Spinal cord (tissue), 9 donors: ENCODE measurements at regions not wholly inside any gene's neighbourhood (a gene's known extent, or its start where the extent isn't known, plus 50 kb on each side); places are given as distances from the start of the nearest gene placed in this dataset.
A peak's percentile ranks its signal among the peaks of the same experiment; 100 is the strongest.

Experiments
- DNase-seq, 6 donors: peaks; one replicate each; pipeline versions ENCODE4 v3.0.0 to v3.0.0-alpha.2; 2013 to 2015; ENCODE audit warnings: low spot score in 6 of 6, low read depth in 4 of 6
- H3K27ac ChIP-seq: one replicate; pipeline ENCODE4 v1.5.1; 2013; ENCODE audit warnings: low read depth, low read length, control low read depth
- H3K27me3 ChIP-seq: one replicate; pipeline ENCODE4 v1.6.1; 2013; ENCODE audit warnings: low read length; ENCODE audit not compliant: control insufficient read depth, insufficient read depth
- H3K36me3 ChIP-seq: one replicate; pipeline ENCODE4 v1.6.1; 2013; ENCODE audit warnings: low read length; ENCODE audit not compliant: control insufficient read depth, insufficient read depth
- H3K4me1 ChIP-seq: one replicate; pipeline ENCODE4 v1.6.1; 2013; ENCODE audit warnings: low read length; ENCODE audit not compliant: control insufficient read depth, insufficient read depth
- H3K4me3 ChIP-seq: one replicate; pipeline ENCODE4 v1.5.1; 2013; ENCODE audit warnings: low read depth, low read length, control low read depth
- H3K9me3 ChIP-seq: one replicate; pipeline ENCODE4 v1.6.1; 2013; ENCODE audit warnings: low read length; ENCODE audit not compliant: control insufficient read depth, insufficient read depth
- WGBS: methylation state at CpG from one replicate; pipeline ENCODE4 v1.1.5; 2013; ENCODE audit warnings: missing lambda C conversion rate; ENCODE audit not compliant: insufficient coverage; 5-methylcytosine and 5-hydroxymethylcytosine counted together
- donor health status: healthy.

DNA sequence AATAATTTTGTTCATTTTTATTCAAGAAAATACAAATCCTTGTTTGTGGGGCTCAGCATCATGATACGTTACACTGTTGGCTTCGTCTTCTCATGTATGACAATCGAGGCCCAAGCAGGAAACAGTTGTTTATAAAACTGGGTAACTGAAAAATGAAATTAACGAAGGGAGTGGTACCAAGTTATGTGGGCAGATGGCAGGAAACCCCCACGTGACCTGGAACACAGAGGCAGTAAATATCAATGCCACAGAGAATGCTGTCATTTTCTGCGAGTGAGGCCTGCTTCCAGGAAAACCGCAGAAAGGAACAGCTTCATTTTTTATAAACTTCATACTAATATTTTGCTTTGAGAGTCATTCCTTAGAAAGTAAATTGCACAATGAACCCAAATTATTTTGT lies 201.0 kb upstream of the ADARB2 start:
- H3K27me3 ChIP-seq: no peaks in the 10 kb centered on the region
- 88% methylated on average over 4 of the region's 7 CpGs for WGBS
- no peaks in the 10 kb centered on the region for H3K9me3 ChIP-seq
- peak in 1 of 6 donors; percentile 9 for DNase-seq
- peaks cover under 1% of the 10 kb centered on the region for H3K4me1 ChIP-seq
- H3K27ac ChIP-seq: no peak overlapping the region
- no peak overlapping the region for H3K4me3 ChIP-seq
- no peaks in the 10 kb centered on the region for H3K36me3 ChIP-seq

DNA sequence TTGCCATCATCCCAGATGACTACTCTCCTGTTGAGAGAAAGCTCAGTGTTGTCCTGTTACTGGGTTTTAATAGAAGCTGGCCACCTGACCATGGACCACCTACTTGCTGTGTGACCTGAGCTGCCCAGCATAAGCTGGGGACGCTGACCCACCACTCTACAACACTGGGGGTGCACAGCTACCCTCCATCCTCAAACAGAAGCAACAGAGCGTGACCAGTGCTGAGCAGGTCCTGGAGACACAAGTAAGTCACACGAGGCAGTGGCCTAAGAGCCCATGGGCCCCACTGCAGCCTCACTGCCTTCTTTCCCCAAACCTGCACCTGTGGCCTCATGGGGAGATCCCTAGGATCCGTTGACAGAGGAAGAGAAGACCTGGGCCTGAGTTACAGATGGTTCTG lies 198.6 kb upstream of the ADARB2 start:
- no peak overlapping the region for H3K27ac ChIP-seq
- no peak for DNase-seq
- H3K36me3 ChIP-seq: no peaks in the 10 kb centered on the region
- WGBS: 92% methylated on average over 4 of the region's 4 CpGs
- H3K27me3 ChIP-seq: peaks cover 2% of the 10 kb centered on the region
- H3K4me1 ChIP-seq: peaks cover 9% of the 10 kb centered on the region
- no peaks in the 10 kb centered on the region for H3K9me3 ChIP-seq
- H3K4me3 ChIP-seq: no peak overlapping the region

DNA sequence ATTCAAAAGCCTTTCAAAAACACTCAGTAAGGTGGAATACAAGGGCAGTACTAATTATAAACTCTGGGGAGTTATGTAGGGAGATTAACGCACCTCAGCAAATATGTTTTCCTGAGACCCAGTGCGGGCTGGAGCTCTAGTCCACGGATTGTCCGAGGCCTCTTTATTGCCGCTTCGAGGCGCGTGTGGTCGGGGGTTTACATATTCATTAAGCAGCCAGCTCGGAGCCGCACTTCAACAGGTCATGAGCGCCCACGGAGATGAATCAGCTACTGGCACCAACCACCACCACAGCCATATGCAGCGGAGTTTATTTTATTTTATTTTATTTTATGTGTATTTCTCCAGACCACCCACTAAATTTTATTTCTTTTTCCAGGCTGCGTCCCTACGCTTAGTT lies 195.9 kb upstream of the ADARB2 start:
- 48% methylated on average over 4 of the region's 16 CpGs for WGBS
- peaks cover 2% of the 10 kb centered on the region for H3K27me3 ChIP-seq
- H3K4me1 ChIP-seq: peaks cover 9% of the 10 kb centered on the region

DNA sequence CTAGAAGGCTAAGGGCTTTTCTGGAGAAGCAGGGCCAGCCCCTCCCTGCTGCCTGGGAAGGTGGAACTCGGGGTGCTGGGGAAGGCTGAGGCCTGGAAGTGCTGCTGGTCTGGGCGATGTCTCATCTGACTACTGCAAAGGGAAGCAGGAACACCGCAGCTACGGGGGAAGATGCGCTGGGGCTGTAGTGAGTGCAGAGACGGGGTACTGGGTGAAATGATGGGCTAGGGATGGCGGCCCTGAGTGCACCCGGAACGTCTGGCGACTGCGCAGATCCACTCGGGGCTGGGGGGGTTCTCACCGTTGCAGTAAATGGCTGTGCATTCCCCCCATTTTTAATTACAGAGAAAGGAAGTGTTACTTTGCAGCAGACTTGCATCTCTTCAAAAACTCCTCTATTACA lies 195.4 kb upstream of the ADARB2 start:
- no peak overlapping the region for H3K4me3 ChIP-seq
- 52% methylated on average over 9 of the region's 13 CpGs for WGBS
- H3K27ac ChIP-seq: no peak overlapping the region

More for the DNA sequence above, 195.9 kb upstream of the ADARB2 start:
- Histone ChIP-seq H3K27ac (no peak overlapping the region), H3K9me3 (no peaks in the 10 kb centered on the region), H3K36me3 (no peaks in the 10 kb centered on the region), H3K4me3 (no peak overlapping the region)
- DNase-seq: peak in 1 of 6 donors; percentile 71

DNA sequence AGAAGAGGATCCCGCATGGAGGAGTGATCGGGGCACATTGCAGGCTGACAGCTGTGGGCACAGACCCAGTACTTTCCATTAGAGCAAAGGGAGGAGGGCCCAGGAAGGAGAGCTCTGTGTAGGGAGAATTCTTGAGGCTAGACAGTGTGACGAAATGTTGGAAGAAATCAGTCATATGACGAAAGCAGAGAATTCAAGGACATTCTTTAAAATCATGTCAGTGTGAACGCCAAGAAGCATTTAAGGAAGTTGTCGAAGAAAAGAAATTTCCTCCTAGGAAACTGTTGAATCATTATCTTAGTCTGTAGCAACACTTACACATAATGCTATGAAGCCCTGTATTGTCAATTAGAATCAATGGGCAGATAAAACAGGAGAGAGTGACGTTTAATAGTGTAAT lies 191.3 kb upstream of the ADARB2 start:
- H3K4me3 ChIP-seq: no peak overlapping the region
- WGBS: 91% methylated on average over 4 of the region's 7 CpGs
- no peak for DNase-seq
- H3K4me1 ChIP-seq: peaks cover 9% of the 10 kb centered on the region
- H3K27me3 ChIP-seq: peaks cover 2% of the 10 kb centered on the region
- no peaks in the 10 kb centered on the region for H3K9me3 ChIP-seq
- no peaks in the 10 kb centered on the region for H3K36me3 ChIP-seq
- H3K27ac ChIP-seq: no peak overlapping the region

More for the DNA sequence above, 195.4 kb upstream of the ADARB2 start:
- H3K36me3 ChIP-seq: no peaks in the 10 kb centered on the region
- no peak for DNase-seq
- H3K4me1 ChIP-seq: peaks cover 9% of the 10 kb centered on the region
- peaks cover 2% of the 10 kb centered on the region for H3K27me3 ChIP-seq
- H3K9me3 ChIP-seq: no peaks in the 10 kb centered on the region

DNA sequence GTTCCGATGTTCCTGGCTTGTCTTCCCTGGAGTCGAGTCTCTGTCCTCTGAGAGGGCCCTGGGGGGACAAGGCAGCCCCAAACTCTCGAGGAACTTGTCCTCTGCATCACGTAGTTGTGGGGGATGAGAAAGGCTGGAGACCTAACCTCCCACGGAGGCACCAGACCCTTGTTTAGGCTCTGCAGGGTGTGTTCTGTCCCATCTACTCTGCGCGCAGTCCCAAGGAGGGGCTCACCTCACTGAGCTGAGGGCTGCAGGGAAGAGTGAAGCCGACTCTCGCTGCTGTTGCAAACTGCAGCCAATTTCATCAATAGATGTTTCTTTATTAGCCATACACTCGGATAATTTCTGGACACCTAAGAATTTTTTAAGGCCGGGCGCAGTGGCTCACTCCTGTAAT lies 186.7 kb upstream of the ADARB2 start:
- H3K4me1 ChIP-seq: no peaks in the 10 kb centered on the region
- H3K9me3 ChIP-seq: no peaks in the 10 kb centered on the region
- 94% methylated on average over 12 of the region's 12 CpGs for WGBS
- H3K4me3 ChIP-seq: no peak overlapping the region
- no peak for DNase-seq
- no peak overlapping the region for H3K27ac ChIP-seq
- peaks cover 2% of the 10 kb centered on the region for H3K27me3 ChIP-seq
- no peaks in the 10 kb centered on the region for H3K36me3 ChIP-seq

DNA sequence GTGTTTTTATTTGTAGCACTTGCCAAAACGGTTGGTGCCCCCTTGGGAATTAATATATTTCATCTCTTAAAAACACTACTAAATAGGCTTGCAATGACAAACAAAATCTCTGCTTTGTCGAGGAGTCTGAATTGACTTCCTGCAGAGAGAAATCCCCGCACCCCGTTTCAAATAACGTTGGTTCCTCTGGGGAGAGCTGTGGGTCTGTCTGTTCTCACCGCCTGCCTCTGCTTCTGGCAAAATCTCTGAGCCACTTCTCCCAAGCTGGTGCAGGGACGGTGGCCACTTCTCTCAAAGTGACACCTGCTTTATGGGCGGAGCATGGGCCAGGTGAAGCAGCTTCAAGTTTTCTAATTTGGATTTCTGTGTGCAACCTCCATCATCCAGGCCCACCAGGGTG lies 186.3 kb upstream of the ADARB2 start:
- Histone ChIP-seq H3K27ac (no peak overlapping the region), H3K36me3 (no peaks in the 10 kb centered on the region), H3K4me3 (no peak overlapping the region), H3K9me3 (no peaks in the 10 kb centered on the region), H3K4me1 (no peaks in the 10 kb centered on the region), H3K27me3 (peaks cover 2% of the 10 kb centered on the region)
- no peak for DNase-seq
- 62% methylated on average over 5 of the region's 8 CpGs for WGBS

DNA sequence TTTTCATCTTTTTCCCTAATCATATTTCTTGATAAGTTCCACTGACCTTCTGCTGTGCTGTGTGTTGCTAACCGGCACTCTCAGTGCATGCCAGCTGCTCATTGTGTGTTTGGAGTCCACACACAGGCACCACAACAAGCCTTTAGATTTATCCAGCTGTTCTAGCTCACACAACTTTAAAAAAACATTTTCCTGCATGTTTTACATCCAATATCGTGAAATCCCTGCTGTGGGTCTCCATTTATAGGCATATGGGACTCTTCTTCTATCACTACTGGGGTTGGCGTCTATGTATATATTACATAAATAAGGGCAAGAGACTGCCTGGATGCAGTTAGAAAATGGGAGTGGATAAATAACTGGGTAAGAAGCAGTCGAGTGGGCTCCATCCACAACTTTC lies 183.6 kb upstream of the ADARB2 start:
- DNase-seq: no peak
- H3K4me1 ChIP-seq: no peaks in the 10 kb centered on the region

DNA sequence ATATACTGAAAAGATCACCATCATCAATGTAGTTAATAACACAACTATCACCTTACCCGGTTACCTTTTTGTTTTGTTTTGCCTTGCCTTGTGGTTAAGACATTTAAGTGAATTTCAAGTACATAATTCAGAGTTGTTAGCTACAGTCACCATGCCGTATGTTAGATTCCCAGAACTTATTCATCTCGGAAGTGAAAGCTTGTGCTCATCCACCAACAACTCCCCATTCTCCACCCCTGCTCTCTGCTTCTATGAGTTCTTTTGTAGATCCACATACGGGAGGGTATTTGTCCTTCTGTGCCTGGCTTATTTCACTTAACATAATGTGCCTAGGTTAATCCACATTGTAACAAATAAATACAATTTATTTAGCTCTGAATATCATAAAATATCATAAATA lies 182.8 kb upstream of the ADARB2 start:
- WGBS: 0% methylated on average over 1 of the region's 4 CpGs
- Histone ChIP-seq H3K27me3 (peaks cover 2% of the 10 kb centered on the region), H3K4me1 (no peaks in the 10 kb centered on the region), H3K36me3 (no peaks in the 10 kb centered on the region), H3K27ac (no peak overlapping the region), H3K9me3 (no peaks in the 10 kb centered on the region), H3K4me3 (no peak overlapping the region)
- DNase-seq: no peak

More for the DNA sequence above, 183.6 kb upstream of the ADARB2 start:
- no peak overlapping the region for H3K27ac ChIP-seq
- H3K27me3 ChIP-seq: peaks cover 2% of the 10 kb centered on the region
- H3K36me3 ChIP-seq: no peaks in the 10 kb centered on the region
- WGBS: 100% methylated on average over 1 of the region's 4 CpGs
- no peak overlapping the region for H3K4me3 ChIP-seq
- H3K9me3 ChIP-seq: no peaks in the 10 kb centered on the region

DNA sequence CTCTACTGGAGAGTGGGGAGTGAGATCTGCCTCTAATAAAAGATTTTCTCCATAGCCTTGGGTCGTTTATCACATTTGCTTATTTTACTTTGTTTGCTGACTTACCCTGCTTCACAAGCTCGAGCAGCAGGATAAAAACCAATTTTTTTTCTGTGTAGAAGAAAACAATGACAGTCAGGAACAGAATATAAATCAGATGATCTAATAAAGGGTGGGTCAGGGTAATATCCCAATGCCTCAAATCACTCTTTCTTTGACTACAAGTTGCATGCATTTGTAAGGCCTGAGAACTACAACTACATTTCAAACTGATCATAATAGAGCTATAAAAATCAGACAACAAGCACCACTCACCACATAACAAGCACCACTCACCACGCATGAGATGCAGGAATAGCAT lies 174.4 kb upstream of the ADARB2 start:
- no peak overlapping the region for H3K27ac ChIP-seq
- WGBS: no CpG with 5 or more reads among the region's 3 CpGs
- H3K9me3 ChIP-seq: no peaks in the 10 kb centered on the region
- no peaks in the 10 kb centered on the region for H3K27me3 ChIP-seq
- no peaks in the 10 kb centered on the region for H3K36me3 ChIP-seq
- no peak overlapping the region for H3K4me3 ChIP-seq
- H3K4me1 ChIP-seq: no peaks in the 10 kb centered on the region
- no peak for DNase-seq
